8988T (cell line): ENCODE measurements at regions not wholly inside any gene's neighbourhood (a gene's known extent, or its start where the extent isn't known, plus 50 kb on each side); places are given as distances from the start of the nearest gene placed in this dataset.

Experiments used
- DNase-seq: peaks from one replicate; pipeline ENCODE4 v3.0.0; 2011

DNA sequence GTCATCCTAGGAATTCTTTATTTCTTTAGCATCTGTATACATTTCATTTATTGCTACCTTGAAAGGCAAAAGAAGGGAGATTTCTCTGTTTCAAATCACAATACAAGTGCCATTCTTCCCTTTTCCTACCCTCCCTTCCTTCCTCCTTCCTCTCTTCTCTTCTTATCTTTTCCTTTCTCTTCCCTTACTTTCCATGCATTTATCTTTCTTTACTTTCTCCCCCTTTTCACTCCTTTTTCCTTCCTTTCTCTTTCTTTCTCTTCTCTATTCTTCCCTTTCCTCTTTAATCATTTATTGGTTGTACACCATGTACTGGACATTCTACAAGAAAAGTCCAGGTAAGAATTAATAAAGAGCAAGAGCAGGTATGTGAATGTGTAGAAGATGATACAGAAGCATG is 251.0 kb upstream of the PEX5L start:
- no peak for DNase-seq

DNA sequence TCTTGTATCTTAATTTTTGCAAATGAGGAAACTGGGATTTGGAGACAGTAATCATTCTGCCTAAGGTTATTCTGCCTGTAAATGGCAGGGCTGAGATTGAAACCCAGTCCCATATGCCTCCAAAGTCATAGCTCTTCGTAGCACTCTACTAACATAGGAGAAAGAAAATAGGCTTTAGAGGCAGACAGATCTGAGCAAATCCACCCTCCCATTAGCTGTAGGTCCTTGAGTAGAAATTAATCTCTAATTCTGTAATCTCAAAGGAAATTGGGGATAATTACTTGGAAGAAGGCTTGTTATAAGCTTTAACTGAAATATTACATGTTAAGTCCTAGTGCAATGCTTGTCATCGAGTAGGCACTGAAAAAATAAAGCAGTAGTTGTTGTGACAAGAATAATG is 252.1 kb upstream of the PEX5L start:
- no peak for DNase-seq

DNA sequence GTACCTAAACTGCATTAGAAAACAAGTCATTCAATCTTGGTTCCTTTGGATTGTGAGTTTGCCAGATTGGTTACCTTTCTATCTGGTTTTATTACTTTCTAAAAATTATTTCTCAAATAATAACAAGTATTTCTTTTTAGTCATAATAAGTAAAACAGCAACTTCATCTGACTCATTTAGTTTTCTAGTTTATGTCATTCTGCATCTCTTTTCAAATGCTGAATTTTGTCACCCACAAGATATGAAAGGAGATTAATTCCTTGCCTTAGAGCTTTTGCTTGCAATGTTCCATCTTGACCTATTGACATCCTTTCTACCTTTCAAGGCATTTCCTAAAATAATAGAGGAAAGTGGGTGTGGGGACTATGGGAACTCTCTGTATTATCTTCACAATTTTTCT is 253.6 kb upstream of the PEX5L start:
- no peak for DNase-seq

DNA sequence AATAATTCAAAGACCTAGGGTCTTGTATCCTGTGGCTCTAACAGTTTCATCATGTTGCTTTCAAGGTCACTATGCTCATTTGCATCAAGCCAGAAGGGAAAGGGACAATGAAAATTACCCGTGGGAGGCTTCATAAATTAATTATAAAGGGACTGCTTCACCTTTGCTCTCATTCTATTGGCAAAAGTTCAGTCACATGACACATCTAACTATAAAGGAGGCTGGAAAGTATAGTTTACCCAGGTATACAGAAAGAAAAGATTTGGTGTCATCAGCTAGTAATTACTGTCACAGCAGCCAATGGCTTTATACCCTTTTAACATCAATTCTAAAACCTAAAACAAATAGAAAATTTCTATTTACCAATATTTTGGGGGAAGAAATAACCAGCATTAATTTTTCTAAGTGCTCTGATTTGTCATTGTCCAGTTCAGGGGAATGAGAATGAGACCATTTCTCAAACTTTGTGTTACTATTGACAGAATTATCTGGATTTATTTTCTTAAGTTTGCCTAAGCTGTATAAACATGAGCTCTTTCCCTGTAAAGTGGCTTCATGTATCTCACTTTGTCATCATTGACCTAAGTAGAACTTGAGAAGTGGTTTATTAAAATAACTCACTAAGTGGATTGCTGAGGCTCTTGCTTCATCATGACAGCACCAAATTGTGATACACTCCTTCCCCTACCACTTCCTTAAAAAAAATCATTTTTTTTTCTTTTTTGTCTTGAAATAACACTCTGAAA is 257.7 kb upstream of the PEX5L start:
- no peak for DNase-seq

DNA sequence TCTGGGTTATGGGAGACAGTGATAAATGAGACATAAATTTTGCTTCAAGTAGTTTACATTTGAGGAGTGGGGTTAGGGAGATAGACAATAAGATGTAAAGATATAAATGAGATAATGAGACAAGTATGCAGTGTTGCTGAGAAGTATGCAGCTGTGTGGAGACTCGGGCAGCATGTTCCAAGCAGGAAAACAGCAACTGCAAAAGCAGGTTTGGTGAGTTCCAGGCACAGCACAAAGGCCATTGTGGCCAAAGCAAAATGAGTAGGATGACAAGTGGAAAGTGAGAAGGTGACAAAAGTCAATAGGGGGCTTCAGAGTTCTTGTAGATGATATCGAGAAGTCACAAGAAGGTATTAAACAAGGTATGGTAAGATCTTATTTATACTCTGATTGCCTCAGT is 259.1 kb upstream of the PEX5L start:
- no peak for DNase-seq

DNA sequence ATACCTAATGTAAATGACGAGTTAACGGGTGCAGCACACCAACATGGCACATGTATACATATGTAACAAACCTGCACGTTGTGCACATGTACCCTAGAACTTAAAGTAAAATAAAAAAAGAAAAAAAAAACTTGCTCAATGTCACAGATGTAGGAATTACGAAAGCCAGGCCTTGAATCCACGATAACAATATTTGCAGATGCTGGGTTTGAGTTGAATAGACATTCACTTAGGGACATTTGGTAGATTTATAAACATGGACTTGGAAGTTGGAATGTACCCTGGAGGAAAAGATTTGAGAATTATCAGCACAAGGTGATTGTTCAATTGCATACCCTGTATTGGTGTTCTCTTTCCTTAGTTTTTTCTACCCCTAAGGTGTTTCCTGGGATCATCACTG is 260.2 kb upstream of the PEX5L start:
- no peak for DNase-seq

DNA sequence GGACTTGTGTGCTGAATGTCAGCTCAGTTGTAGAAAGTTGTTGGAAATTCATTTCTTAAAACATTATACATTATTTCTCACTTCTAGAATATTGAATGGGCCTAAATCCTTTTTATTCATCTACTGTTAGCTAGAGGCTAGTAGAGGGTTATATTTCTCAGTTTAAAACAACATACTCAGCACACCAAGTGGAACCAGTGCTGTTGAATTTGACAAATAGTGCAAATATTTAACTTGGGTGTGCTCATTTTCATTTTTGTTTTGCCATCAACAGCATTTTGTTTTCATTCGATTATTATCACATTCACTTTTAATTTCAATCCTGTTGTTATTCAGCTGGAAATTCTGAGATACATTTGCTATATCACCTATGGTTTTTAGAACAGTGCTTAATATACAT is 269.4 kb upstream of the PEX5L start:
- DNase-seq = no peak

DNA sequence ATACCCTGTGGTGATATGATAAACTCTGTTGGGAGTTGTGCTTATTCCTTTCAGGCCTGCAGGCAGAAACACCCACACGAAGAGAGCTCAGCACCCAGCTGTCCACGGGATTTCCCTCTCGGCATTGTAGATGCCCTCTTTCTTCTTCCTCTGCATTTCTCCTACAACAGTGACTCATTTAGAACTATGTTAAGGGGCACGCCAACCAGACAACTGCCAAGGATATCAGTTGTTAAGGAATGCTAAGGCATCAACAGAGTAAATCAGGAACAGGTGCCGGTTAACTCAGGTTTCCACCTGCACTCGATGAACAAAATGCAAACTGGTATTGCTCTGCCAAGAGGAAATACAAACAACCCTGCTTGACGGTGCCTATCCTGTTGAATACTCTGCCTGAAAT is 270.0 kb upstream of the PEX5L start:
- DNase-seq = no peak

DNA sequence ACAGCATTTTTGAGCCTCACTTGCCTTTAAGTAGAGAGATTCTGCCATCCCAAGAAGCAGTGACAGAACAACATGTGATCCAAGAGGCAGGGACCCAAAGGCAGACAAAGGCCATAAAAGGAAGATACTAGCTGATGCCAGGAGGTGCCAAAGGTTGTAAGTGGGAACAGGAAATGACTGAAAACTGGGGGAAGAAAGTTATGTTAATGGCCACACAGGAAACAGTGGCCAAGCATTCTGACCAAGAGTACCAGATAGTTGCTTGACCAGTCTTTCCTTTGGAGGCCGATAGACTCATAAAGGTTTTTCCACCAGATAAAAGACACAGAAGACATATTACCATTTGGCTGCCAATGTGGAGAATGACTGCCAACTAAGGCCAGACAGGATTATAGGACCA is 274.5 kb upstream of the PEX5L start:
- no peak for DNase-seq

DNA sequence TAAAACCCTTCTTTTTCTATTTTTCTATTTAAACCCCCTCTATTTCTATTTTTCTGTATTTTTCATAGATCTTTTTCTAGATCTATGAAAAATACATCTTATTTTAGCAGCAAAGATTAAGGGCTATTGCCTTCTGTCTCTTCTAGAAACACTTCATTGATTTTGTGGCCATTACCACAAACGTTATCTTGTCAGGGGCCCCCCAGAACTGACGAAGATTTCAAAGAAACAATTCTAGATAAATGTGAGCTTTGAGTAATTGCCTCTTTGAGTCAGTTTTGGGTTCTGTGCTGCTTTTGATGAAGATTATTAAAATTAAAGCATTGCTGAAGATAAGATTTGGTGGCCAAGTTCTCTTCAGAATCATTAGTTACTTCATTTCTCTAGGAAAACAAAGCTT is 279.6 kb upstream of the PEX5L start:
- DNase-seq = no peak

DNA sequence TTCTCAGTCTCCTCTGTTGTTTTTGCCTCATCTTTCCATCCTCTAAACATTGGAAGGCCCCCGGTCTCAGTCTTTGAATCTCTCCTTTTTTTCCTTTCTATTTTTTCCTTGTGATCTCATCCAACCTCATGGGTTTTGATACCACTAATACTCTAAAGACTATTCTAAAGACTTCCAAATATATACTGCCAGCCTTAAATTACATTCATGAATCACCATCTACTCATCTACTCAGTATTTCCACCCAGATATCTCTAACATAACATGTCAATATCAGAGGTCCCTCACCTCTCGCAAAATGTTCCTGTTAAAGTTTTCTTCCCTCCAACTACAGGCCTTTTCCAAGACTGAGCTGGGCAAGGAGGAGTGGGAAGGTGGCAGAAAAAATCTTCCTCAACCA is 282.5 kb upstream of the TTC14 start:
- no peak for DNase-seq

DNA sequence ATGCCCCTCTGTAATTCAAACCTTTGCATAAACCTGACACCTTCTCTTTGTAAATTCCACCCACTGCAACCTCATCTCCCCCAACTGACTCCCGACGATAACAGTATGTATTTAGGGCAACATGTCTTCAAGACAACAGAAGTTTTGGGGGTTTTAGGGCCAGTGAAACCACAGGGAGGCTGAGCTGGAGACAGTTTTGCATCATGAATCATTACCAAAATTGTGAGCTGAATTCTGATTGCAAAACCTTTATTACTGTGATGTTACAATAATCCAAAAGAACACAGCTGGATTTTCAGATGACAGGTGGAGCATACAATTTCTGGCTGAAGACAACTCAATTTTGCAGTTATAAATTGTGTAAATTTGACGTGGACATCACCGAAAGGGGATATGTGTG is 281.3 kb upstream of the TTC14 start:
- no peak for DNase-seq

DNA sequence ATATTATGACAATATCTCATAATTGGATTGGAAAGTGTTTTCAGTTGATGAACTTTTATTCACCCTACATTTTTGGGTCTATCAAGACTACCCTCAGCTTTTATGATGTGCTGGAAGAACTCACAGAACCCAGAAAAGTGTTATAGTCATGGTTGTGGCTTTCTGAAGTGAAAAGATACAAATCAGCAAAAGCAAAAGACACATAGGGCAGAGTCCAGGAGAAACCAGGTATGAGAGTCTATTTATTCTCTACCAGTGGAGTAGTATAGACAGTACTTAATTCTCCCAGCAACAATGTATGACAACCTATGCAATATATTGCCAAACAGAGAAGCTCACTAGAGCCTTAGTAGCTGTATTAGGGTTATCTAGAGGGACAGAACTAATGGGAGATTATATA is 280.4 kb upstream of the TTC14 start:
- no peak for DNase-seq

DNA sequence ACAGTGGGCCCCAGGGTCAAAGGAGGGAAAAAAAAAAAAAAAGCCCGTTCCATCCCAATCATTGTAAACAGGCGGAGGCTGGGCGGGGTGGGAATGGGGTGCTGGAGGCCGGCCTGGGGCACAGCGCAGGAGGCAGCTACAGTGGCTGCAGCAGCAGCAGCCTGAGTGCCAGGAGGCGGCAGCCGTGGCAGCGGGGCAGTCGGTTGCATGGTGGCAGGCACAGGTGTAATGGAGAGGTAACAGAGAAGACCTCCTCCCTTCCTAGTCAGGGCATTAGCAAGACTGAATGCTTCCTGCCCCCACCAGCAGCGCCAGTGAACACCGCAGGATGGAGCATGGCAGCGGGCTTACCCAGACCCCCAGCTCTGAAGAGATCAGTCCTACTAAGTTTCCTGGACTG is 279.1 kb upstream of the TTC14 start:
- DNase-seq = no peak

DNA sequence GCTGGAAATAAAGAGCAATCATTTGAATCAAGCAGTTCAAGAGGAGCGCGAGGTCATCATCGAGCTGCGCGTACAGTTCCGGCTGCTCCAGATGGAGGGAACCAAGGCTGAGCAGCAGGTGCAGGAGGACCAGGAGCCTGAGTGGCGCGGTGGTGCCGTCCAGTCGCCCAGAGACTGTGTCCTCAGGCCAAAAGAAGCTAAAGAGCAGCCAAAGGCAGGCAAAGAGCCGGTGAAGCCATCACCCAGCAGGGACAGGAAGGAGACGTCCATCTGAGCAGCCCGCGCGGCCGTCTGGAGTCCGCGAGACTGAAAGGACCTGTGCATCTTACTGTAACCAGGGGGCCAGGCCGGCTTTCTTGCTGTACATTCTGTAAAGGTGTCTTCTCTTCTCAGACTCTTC is 277.2 kb upstream of the TTC14 start:
- no peak for DNase-seq

DNA sequence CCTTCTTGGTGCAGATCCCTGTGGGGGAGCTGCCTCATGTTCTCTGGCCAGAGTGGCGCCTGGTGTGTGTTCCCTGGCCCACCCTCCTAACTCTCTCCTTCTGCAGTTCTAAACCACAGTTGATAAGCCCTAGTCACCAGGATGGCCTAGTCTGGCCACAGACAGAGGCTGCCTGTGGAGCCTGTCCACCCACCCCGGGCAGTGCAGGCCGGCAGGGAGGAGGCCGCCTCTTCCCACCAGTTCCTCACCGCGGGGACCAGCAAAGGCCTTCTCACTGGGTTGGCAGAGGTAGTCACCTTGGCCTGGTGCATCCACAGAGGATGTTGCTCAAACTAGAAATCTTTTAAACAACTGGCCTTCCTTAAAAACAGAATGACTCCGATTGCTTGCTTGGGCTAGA is 276.4 kb upstream of the TTC14 start:
- DNase-seq = no peak

DNA sequence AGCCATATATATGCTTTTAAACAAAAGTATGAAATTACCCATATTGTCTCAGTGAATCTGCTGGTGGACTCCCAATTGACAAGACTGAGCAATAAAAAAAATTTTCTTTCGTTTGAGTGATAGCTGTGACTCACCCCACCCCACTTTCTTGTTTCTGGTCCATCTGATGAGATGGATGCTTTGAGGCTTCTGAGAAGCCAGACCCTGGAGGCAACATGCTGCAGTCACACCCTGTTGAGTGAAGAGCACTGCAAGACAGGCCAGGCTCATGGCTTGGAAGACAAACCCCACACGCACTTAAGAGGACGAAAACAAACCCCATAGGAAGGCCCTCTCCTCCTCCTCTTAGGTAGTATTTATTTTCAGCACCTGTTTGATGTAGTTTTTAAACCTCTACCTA is 276.0 kb upstream of the TTC14 start:
- no peak for DNase-seq

DNA sequence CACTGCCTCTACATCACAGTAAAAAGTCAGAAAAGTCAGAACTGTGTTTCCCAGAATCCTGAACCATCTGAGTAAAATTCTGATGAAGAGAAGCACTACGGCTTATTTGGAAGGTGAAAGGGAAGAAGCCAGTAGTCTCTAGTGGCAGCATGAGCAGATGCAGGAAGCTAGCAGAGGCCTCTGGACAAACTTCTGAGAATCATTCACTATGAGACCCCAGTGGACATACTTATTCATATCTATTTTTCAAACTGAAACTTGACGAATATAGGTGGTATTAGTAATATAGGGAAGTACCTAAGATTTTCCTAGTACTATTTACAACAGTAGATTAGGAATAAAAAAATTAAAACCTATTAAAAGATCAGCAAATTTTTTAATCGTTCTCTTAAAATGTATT is 272.8 kb upstream of the TTC14 start:
- no peak for DNase-seq

DNA sequence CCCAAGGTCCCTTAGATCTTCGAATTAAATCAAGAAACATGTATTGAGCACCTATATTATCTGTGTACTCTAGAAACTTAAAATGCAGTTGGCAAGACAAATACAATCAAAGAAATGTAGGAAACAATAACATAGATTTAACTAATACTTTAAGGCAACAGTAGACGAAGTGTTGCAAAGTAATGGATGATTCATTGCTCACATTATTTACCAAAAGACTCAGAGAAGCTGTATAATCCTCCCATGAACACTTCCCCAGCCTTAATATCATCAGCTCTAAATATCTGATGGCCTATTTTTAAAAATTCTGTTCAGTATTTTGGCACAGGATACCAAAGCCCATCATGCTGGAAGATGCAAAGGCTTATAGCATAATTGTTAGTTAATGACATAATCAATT is 272.1 kb upstream of the TTC14 start:
- DNase-seq = no peak

DNA sequence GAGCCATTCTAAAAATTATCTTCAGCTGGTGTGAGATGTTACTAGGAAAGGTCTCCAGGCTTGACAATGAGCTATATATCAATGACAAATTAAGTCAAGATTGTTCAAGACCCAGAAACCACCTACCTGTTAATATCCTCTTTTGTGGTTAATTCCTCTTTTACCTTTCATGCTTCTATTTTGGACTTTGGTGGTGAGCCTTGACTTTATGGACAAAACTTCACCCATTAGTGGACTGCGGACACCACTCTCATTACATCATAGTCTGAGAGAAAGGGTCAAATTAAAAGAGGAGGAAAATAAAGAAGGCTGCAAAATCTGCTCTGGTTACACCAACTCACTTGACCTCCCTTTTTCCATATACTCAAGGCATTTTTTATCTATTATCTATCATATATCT is 271.5 kb upstream of the TTC14 start:
- no peak for DNase-seq

DNA sequence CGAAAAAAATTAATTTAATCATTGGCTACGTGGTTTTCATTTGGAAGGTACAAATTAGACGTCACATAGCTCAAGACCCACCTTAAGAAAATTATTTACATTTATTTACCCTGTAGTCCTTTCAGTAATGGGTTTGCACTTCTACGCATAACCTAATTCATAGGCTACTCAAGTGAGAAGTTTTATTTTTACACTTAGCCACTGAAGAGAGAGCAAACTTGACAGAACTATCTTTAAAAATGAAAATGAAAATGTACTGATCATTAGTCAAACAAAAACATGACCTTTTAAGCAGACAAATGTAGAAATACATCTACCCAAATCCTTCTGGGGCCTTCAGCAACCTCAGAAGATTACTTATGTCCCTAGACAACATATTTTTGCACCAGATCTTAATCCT is 269.4 kb upstream of the TTC14 start:
- DNase-seq = no peak

DNA sequence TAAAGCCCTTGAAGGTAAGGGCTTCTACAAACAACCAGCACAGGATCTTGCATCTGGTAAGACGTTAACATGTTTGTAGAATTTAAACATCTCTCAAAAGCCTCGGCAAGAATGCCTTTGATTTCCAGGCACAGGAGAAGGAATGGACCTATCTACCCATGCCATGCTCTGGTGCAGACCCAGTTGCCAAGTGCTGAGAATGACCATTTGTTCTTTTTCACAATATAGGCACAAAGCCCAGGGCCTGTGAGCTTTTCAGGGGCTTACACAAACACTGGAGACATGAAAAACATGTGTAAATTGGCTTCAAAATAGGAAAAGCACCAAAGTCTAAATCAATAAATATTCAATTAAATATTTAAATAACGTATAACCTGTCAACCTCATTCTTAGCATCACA is 266.9 kb upstream of the TTC14 start:
- no peak for DNase-seq

DNA sequence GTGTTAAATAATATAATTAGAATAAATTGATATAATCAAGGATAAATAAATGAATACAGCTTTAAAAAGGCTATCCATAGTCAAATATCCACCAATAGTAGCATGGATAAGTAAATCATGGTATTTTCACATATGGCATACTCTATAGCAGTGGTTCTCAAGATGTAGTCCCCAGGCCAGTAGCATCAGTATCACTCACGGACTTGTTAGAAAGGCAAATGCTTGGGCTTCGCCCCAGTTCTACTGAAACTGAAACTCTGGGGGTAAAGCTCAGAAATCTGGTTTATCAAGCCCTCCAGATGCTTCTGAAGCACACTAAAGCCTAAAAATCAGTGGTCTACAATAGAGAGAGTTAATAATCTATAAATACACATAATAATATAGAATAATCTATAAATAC is 261.6 kb upstream of the TTC14 start:
- no peak for DNase-seq

DNA sequence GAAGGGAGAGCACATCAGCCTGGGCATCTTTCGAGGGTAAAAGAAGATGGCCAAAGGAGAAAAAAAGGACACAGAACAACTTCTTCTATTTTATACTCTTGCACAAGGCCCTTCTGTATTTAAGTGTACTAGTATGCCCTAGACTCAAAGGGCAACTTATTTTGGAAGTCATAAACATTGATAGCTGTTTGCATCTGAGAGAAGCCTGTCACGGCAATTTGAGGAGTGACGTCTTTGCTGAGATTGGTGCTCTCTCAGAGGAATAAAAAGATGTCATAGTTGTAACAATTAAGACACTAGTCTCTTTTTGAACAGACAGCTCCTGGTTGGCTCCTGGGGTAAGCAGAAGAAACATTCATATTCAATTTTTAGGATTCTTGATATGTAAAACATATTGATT is 260.4 kb upstream of the TTC14 start:
- DNase-seq = no peak

DNA sequence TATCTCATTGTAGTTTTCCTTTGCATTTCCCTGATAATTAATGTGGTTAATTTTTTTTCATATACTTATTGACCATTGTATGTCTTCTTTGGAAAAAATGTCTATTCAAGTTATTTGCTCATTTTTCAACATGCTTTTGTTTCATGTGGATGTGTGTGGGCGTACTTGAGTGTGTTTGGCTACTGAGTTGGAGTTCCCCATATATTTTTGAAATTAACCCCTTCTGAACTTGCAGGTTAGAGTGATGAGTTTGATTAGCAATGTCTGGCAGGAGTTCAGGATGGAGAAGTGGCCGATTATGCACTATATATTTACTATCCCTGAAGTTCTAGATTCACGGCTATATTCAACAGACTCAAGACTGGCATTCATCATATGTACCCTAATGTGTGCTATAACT is 250.4 kb upstream of the TTC14 start:
- no peak for DNase-seq

DNA sequence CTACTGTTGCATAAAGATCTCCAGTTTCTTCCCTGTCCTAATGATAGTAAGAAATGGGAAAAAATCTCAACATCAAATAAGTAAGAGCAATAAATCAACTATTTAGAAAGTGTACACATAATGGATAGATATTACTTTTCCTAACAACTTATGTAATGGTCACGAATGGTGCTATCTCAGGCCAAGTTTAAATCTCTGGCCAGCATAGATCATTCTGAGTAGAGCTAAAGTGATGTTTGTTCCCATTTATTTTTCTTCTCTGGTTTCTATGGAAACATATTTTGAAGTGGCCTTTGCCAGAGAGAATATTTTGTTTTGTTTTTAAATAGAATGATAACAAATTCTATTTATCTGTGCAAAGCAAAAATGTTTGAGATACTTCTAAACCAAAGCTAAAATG is 249.7 kb upstream of the TTC14 start:
- no peak for DNase-seq
